H1 (cell line): ENCODE measurements at regions not wholly inside any gene's neighbourhood (a gene's known extent, or its start where the extent isn't known, plus 50 kb on each side); places are given as distances from the start of the nearest gene placed in this dataset.

Experiments used
- FOSL1 ChIP-seq: IDR thresholded peaks from 2 replicates; pipeline ENCODE4 v1.6.1; 2011; ENCODE audit warnings: mild to moderate bottlenecking, low read depth, low read length, moderate library complexity; ENCODE audit not compliant: insufficient read depth

- no peak for TF ChIP-seq FOSL1
These were observed 63.7 kb downstream of the GPX5 start (continued) for GRCh38 chr6:28589234-28589956.
